ENCODE measurements at regions not wholly inside any gene's neighbourhood (a gene's known extent, or its start where the extent isn't known, plus 50 kb on each side); places are given as distances from the start of the nearest gene placed in this dataset.

GRCh38 chr9:118959366-118959765 lies 409.9 kb downstream of the BRINP1 start:
- H3K9me3 Mint-ChIP-seq, result no peaks in the 10 kb centered on the region
- no peaks in the 10 kb centered on the region for H3K4me1 Mint-ChIP-seq
- no peak overlapping the region for H3K4me3 Mint-ChIP-seq
- no peak for DNase-seq (ENCODE audit: low spot score)
- no peak for TF ChIP-seq PREB (CRISPR knock-in tag; IDR thresholded peaks at IDR 0.05; ENCODE audit: borderline replicate concordance)
- no peak for TF ChIP-seq JUN (CRISPR knock-in tag; IDR thresholded peaks at IDR 0.05)
- TF ChIP-seq HMGA2 (CRISPR knock-in tag; IDR thresholded peaks at IDR 0.05), result no peak
- ChIA-PET CTCF (no interaction called here), POLR2A (no interaction called here)
- ATAC-seq, result no peak
- no peak overlapping the region for H3K27ac Mint-ChIP-seq
- peaks cover 6% of the 10 kb centered on the region for H3K27me3 Mint-ChIP-seq (ENCODE audit: low read depth)
- no peaks in the 10 kb centered on the region for H3K36me3 Mint-ChIP-seq

DNA sequence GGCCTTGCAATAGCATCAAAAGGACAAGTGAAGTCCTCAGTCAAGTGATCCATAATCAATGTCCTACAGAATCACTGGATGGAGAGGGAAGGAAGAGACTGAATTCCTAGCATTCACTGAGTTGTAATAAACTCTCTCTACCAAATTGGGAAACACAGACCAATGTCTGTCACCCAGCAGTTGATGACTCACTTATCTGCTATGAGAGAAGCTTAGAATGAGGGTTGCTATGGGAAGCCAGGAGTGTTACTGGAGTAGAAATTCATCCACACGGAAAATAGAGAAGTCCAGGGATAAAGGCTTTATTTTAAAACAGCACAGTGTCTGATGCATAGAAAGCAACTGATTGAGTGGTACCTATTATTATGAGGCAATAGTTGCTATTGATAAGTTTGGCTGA lies 407.4 kb downstream of the BRINP1 start:
- no peak overlapping the region for H3K27ac Mint-ChIP-seq
- H3K4me3 Mint-ChIP-seq, result no peak overlapping the region
- no peaks in the 10 kb centered on the region for H3K4me1 Mint-ChIP-seq
- no peaks in the 10 kb centered on the region for H3K36me3 Mint-ChIP-seq
- H3K27me3 Mint-ChIP-seq (ENCODE audit: low read depth), result peaks cover 4% of the 10 kb centered on the region
- POLR2A ChIA-PET, result no interaction called here
- ATAC-seq (no peak), DNase-seq (ENCODE audit: low spot score) (no peak)
- peaks cover 4% of the 10 kb centered on the region for H3K9me3 Mint-ChIP-seq
- TF ChIP-seq, protein P1, sequence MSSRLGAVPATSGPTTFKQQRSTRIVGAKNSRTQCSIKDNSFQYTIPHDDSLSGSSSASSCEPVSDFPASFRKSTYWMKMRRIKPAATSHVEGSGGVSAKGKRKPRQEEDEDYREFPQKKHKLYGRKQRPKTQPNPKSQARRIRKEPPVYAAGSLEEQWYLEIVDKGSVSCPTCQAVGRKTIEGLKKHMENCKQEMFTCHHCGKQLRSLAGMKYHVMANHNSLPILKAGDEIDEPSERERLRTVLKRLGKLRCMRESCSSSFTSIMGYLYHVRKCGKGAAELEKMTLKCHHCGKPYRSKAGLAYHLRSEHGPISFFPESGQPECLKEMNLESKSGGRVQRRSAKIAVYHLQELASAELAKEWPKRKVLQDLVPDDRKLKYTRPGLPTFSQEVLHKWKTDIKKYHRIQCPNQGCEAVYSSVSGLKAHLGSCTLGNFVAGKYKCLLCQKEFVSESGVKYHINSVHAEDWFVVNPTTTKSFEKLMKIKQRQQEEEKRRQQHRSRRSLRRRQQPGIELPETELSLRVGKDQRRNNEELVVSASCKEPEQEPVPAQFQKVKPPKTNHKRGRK (CRISPR knock-in tag; IDR thresholded peaks at IDR 0.05; ENCODE audit: borderline replicate concordance), result no peak
- TF ChIP-seq, protein P2, sequence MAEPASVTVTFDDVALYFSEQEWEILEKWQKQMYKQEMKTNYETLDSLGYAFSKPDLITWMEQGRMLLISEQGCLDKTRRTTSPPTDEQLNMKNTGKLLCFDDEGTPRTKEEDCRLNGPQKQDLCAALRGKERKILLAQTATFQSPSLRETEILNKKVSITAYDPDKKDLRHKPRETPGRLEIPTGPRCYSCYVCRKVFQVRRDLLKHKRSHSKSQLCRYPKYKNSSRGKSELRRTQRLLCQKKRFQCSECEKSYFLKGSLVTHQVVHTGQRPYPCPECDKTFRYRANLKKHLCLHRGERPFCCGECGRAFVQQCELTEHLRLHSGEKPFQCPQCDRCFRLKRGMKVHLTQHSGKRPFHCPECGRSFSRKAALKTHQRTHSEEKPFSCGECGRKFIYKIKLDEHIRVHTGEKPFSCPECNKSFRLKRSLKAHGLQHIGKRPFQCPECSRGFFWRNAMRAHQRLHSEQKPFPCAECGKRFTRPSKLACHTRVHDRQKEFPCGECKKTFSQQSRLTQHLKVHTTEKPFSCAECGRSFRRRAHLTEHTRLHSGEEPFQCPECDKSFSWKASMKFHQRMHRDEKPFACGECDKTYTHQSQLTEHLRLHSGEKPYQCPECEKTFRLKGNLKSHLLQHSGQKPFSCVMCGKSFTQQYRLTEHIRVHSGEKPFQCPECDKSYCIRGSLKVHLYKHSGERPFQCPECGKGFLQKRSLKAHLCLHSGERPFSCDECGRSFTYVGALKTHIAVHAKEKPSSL (CRISPR knock-in tag; conservative IDR thresholded peaks at IDR 0.05), result no peak
- TF ChIP-seq GABPB1 (CRISPR knock-in tag; IDR thresholded peaks at IDR 0.05) (no peak), KAT7 (CRISPR knock-in tag; IDR thresholded peaks at IDR 0.05; ENCODE audit: borderline replicate concordance) (no peak), MAX (CRISPR knock-in tag; IDR thresholded peaks at IDR 0.05) (no peak), SP1 (CRISPR knock-in tag; conservative IDR thresholded peaks at IDR 0.05) (no peak), ZNF263 (CRISPR knock-in tag; IDR thresholded peaks at IDR 0.05; ENCODE audit: low read depth) (no peak), ZNF219 (CRISPR knock-in tag; IDR thresholded peaks at IDR 0.05; ENCODE audit: borderline replicate concordance) (no peak), ZNF532 (CRISPR knock-in tag; IDR thresholded peaks at IDR 0.05; ENCODE audit: borderline replicate concordance) (no peak), TEAD1 (CRISPR knock-in tag; IDR thresholded peaks at IDR 0.05) (no peak), PREB (CRISPR knock-in tag; IDR thresholded peaks at IDR 0.05; ENCODE audit: borderline replicate concordance) (no peak)
- TF ChIP-seq, protein P3, sequence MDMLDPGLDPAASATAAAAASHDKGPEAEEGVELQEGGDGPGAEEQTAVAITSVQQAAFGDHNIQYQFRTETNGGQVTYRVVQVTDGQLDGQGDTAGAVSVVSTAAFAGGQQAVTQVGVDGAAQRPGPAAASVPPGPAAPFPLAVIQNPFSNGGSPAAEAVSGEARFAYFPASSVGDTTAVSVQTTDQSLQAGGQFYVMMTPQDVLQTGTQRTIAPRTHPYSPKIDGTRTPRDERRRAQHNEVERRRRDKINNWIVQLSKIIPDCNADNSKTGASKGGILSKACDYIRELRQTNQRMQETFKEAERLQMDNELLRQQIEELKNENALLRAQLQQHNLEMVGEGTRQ (CRISPR knock-in tag; IDR thresholded peaks at IDR 0.05), result no peak
- CTCF ChIA-PET, result no interaction called here

Measured in WTC11 (cell line).